CD8-positive, alpha-beta memory T cell (primary cell): ENCODE measurements at regions not wholly inside any gene's neighbourhood (a gene's known extent, or its start where the extent isn't known, plus 50 kb on each side); places are given as distances from the start of the nearest gene placed in this dataset.

Experiments used
- CTCF ChIA-PET: fragments of 350-600 bp; sonication (Branson Sonifier 250); formaldehyde crosslinking; loops from one replicate; lab custom pipeline; 2021; ENCODE audit warnings: antibody characterized with exemption; lab: Charles Lee
- POLR2A ChIA-PET: fragments of 350-600 bp; sonication (Branson Sonifier 250); formaldehyde crosslinking; loops from one replicate; lab custom pipeline; 2021; ENCODE audit warnings: antibody characterized with exemption; lab: Charles Lee
- DNase-seq, 5 donors: peaks; one replicate each; pipeline versions ENCODE4 v3.0.0 to v3.0.0-alpha.2; 2020 to 2022; ENCODE audit warnings: mixed read lengths in 1 of 5
- H3K27ac ChIP-seq: one replicate; pipeline ENCODE4 v1.7.0; 2013; ENCODE audit warnings: low read depth, mild to moderate bottlenecking, low read length, moderate library complexity
- H3K27me3 ChIP-seq: 2 replicates; pipeline ENCODE4 v1.7.0; 2013; ENCODE audit warnings: low read length, mild to moderate bottlenecking; ENCODE audit not compliant: insufficient read depth, poor library complexity, severe bottlenecking
- H3K36me3 ChIP-seq: 2 replicates; pipeline ENCODE4 v1.7.0; 2013; ENCODE audit warnings: mild to moderate bottlenecking, low read length, moderate library complexity; ENCODE audit not compliant: insufficient read depth
- H3K4me1 ChIP-seq: 2 replicates; pipeline ENCODE4 v1.7.0; 2013; ENCODE audit warnings: mild to moderate bottlenecking, low read length, moderate library complexity; ENCODE audit not compliant: insufficient read depth
- H3K4me3 ChIP-seq: 2 replicates; pipeline ENCODE4 v1.7.0; 2013; ENCODE audit warnings: mild to moderate bottlenecking, low read length
- H3K9me3 ChIP-seq: 2 replicates; pipeline ENCODE4 v1.7.0; 2013; ENCODE audit warnings: mild to moderate bottlenecking, low read length
- H3K27ac Mint-ChIP-seq, 8 donors: one replicate each; pipeline ENCODE4 v1.8.0; 2020 to 2021; ENCODE audit warnings: mixed read lengths in 8 of 8, mild to moderate bottlenecking in 6 of 8, inconsistent platforms in 3 of 8, moderate library complexity in 3 of 8
- H3K27me3 Mint-ChIP-seq, 2 donors: one replicate each; pipeline ENCODE4 v1.8.0; 2020 to 2021; ENCODE audit warnings: mixed read lengths in 2 of 2, mild to moderate bottlenecking in 1 of 2, moderate library complexity in 1 of 2
- H3K36me3 Mint-ChIP-seq, 3 donors: one replicate each; pipeline ENCODE4 v1.8.0; 2020 to 2021; ENCODE audit warnings: mixed read lengths in 3 of 3, inconsistent platforms in 1 of 3, mild to moderate bottlenecking in 1 of 3
- H3K4me1 Mint-ChIP-seq, 3 donors: one replicate each; pipeline ENCODE4 v1.8.0; 2020 to 2021; ENCODE audit warnings: mixed read lengths in 3 of 3, inconsistent platforms in 1 of 3, mild to moderate bottlenecking in 1 of 3
- H3K4me3 Mint-ChIP-seq, 7 donors: one replicate each; pipeline ENCODE4 v1.8.0; 2020 to 2021; ENCODE audit warnings: mixed read lengths in 7 of 7, mild to moderate bottlenecking in 6 of 7, moderate library complexity in 4 of 7, inconsistent platforms in 2 of 7
- H3K9me3 Mint-ChIP-seq, 5 donors: one replicate each; pipeline ENCODE4 v1.8.0; 2020 to 2022; ENCODE audit warnings: mixed read lengths in 5 of 5, mild to moderate bottlenecking in 3 of 5, moderate library complexity in 2 of 5, inconsistent platforms in 1 of 5

GRCh38 chr18:10009321-10010144 lies 95.7 kb downstream of the VAPA start:
- POLR2A ChIA-PET = no interaction called here
- H3K4me3 Mint-ChIP-seq = no peak overlapping the region

GRCh38 chr18:10010611-10011015 lies 96.8 kb downstream of the VAPA start:
- DNase-seq = no peak
- no peak overlapping the region for H3K4me3 Mint-ChIP-seq
- Histone ChIP-seq H3K36me3 (no peaks in the 10 kb centered on the region), H3K9me3 (no peaks in the 10 kb centered on the region), H3K27ac (no peak overlapping the region), H3K4me1 (no peaks in the 10 kb centered on the region), H3K27me3 (no peaks in the 10 kb centered on the region), H3K4me3 (no peak overlapping the region)
- POLR2A ChIA-PET = no interaction called here
- H3K9me3 Mint-ChIP-seq = peaks cover 0 to 2% (median 0%) of the 10 kb centered on the region in 5 donors
- CTCF ChIA-PET = no interaction called here
- H3K4me1 Mint-ChIP-seq = no peaks in the 10 kb centered on the region
- H3K36me3 Mint-ChIP-seq = no peaks in the 10 kb centered on the region
- no peak overlapping the region for H3K27ac Mint-ChIP-seq
- H3K27me3 Mint-ChIP-seq = peaks cover 5 to 16% of the 10 kb centered on the region in 2 donors

More at GRCh38 chr18:10009321-10010144, 95.7 kb downstream of the VAPA start:
- H3K36me3 ChIP-seq = no peaks in the 10 kb centered on the region
- no peaks in the 10 kb centered on the region for H3K9me3 ChIP-seq
- no peak for DNase-seq
- no peaks in the 10 kb centered on the region for H3K27me3 ChIP-seq
- peaks cover 5 to 16% of the 10 kb centered on the region in 2 donors for H3K27me3 Mint-ChIP-seq
- H3K4me1 Mint-ChIP-seq = no peaks in the 10 kb centered on the region
- CTCF ChIA-PET = no interaction called here
- H3K27ac ChIP-seq = no peak overlapping the region
- no peak overlapping the region for H3K4me3 ChIP-seq
- H3K27ac Mint-ChIP-seq = no peak overlapping the region
- H3K9me3 Mint-ChIP-seq = peaks cover 0 to 2% (median 0%) of the 10 kb centered on the region in 5 donors
- no peaks in the 10 kb centered on the region for H3K4me1 ChIP-seq
- H3K36me3 Mint-ChIP-seq = no peaks in the 10 kb centered on the region

- no peaks in the 10 kb centered on the region for H3K27me3 ChIP-seq
- CTCF ChIA-PET = no interaction called here
- Mint-ChIP-seq H3K4me3 (no peak overlapping the region), H3K27ac (no peak overlapping the region), H3K27me3 (peaks cover 5 to 16% of the 10 kb centered on the region in 2 donors), H3K4me1 (no peaks in the 10 kb centered on the region), H3K9me3 (peaks cover 0 to 2% (median 0%) of the 10 kb centered on the region in 5 donors), H3K36me3 (no peaks in the 10 kb centered on the region)
- POLR2A ChIA-PET = no interaction called here
- no peaks in the 10 kb centered on the region for H3K36me3 ChIP-seq
- no peak overlapping the region for H3K27ac ChIP-seq
- H3K4me1 ChIP-seq = no peaks in the 10 kb centered on the region
- no peak for DNase-seq
- H3K4me3 ChIP-seq = no peak overlapping the region
- no peaks in the 10 kb centered on the region for H3K9me3 ChIP-seq
Measured at GRCh38 chr18:10011061-10011460, 97.2 kb downstream of the VAPA start.

- POLR2A ChIA-PET = no interaction called here
- Mint-ChIP-seq H3K27ac (no peak overlapping the region), H3K27me3 (peaks cover 5 to 19% of the 10 kb centered on the region in 2 donors), H3K36me3 (no peaks in the 10 kb centered on the region), H3K4me3 (no peak overlapping the region), H3K9me3 (peaks cover 0 to 2% (median 0%) of the 10 kb centered on the region in 5 donors), H3K4me1 (no peaks in the 10 kb centered on the region)
- no peak for DNase-seq
- Histone ChIP-seq H3K4me1 (no peaks in the 10 kb centered on the region), H3K27ac (no peak overlapping the region), H3K9me3 (no peaks in the 10 kb centered on the region), H3K27me3 (no peaks in the 10 kb centered on the region), H3K4me3 (no peak overlapping the region), H3K36me3 (no peaks in the 10 kb centered on the region)
- CTCF ChIA-PET = no interaction called here
Measured at GRCh38 chr18:10011751-10012150, 97.9 kb downstream of the VAPA start.

GRCh38 chr18:10012526-10012925 lies 98.7 kb downstream of the VAPA start:
- ChIA-PET POLR2A (no interaction called here), CTCF (no interaction called here)
- H3K27ac Mint-ChIP-seq = no peak overlapping the region
- no peaks in the 10 kb centered on the region for H3K36me3 Mint-ChIP-seq
- H3K27me3 Mint-ChIP-seq = peaks cover 5 to 23% of the 10 kb centered on the region in 2 donors
- no peaks in the 10 kb centered on the region for H3K4me1 Mint-ChIP-seq
- H3K27me3 ChIP-seq = no peaks in the 10 kb centered on the region
- no peaks in the 10 kb centered on the region for H3K36me3 ChIP-seq
- H3K27ac ChIP-seq = no peak overlapping the region
- no peaks in the 10 kb centered on the region for H3K4me1 ChIP-seq
- H3K4me3 Mint-ChIP-seq = no peak overlapping the region
- H3K9me3 Mint-ChIP-seq = peaks cover 0 to 2% (median 0%) of the 10 kb centered on the region in 5 donors
- no peak for DNase-seq
- no peaks in the 10 kb centered on the region for H3K9me3 ChIP-seq
- no peak overlapping the region for H3K4me3 ChIP-seq

GRCh38 chr18:10013621-10014543 lies 100.1 kb downstream of the VAPA start:
- Histone ChIP-seq H3K27ac (no peak overlapping the region), H3K4me1 (no peaks in the 10 kb centered on the region), H3K4me3 (no peak overlapping the region), H3K27me3 (no peaks in the 10 kb centered on the region), H3K9me3 (no peaks in the 10 kb centered on the region), H3K36me3 (no peaks in the 10 kb centered on the region)
- no peak overlapping the region for H3K4me3 Mint-ChIP-seq
- H3K27ac Mint-ChIP-seq = no peak overlapping the region
- H3K36me3 Mint-ChIP-seq = no peaks in the 10 kb centered on the region
- H3K9me3 Mint-ChIP-seq = peaks cover 0 to 2% (median 0%) of the 10 kb centered on the region in 5 donors
- DNase-seq = no peak
- H3K4me1 Mint-ChIP-seq = no peaks in the 10 kb centered on the region
- ChIA-PET POLR2A (no interaction called here), CTCF (no interaction called here)
- H3K27me3 Mint-ChIP-seq = peaks cover 5 to 27% of the 10 kb centered on the region in 2 donors

- no peaks in the 10 kb centered on the region for H3K36me3 ChIP-seq
- DNase-seq = no peak
- ChIA-PET CTCF (no interaction called here), POLR2A (no interaction called here)
- no peaks in the 10 kb centered on the region for H3K9me3 ChIP-seq
- no peak overlapping the region for H3K27ac ChIP-seq
- H3K4me1 ChIP-seq = no peaks in the 10 kb centered on the region
- Mint-ChIP-seq H3K4me1 (no peaks in the 10 kb centered on the region), H3K9me3 (no peaks in the 10 kb centered on the region), H3K27ac (no peak overlapping the region), H3K27me3 (peaks cover 2 to 19% of the 10 kb centered on the region in 2 donors), H3K36me3 (no peaks in the 10 kb centered on the region), H3K4me3 (no peak overlapping the region)
- no peaks in the 10 kb centered on the region for H3K27me3 ChIP-seq
- no peak overlapping the region for H3K4me3 ChIP-seq
Measured at GRCh38 chr18:10015288-10015701, 101.5 kb downstream of the VAPA start.
